ENCODE measurements at regions not wholly inside any gene's neighbourhood (a gene's known extent, or its start where the extent isn't known, plus 50 kb on each side); places are given as distances from the start of the nearest gene placed in this dataset.

- Histone ChIP-seq H3K27me3 (no peaks in the 10 kb centered on the region), H3K36me3 (no peaks in the 10 kb centered on the region), H3K4me1 (no peaks in the 10 kb centered on the region), H3K9me3 (no peaks in the 10 kb centered on the region), H3K27ac (no peak overlapping the region), H3K4me3 (no peak overlapping the region)
- DNase-seq = no peak
- TF ChIP-seq POLR2A (IDR thresholded peaks at IDR 0.05) = no peak
- no peak for TF ChIP-seq POLR2AphosphoS5 (IDR thresholded peaks at IDR 0.05)
- TF ChIP-seq EP300 (IDR thresholded peaks at IDR 0.05) = no peak
- TF ChIP-seq CTCF (IDR thresholded peaks at IDR 0.05) = no peak
- intact Hi-C loops (cut with DNase I) = no loop called here
- WGBS, 2 donors = 85 to 92% methylated on average over 2 of the region's 2 CpGs
Measured at GRCh38 chr15:95825208-95825607, 505.3 kb upstream of the NR2F2 start.

DNA sequence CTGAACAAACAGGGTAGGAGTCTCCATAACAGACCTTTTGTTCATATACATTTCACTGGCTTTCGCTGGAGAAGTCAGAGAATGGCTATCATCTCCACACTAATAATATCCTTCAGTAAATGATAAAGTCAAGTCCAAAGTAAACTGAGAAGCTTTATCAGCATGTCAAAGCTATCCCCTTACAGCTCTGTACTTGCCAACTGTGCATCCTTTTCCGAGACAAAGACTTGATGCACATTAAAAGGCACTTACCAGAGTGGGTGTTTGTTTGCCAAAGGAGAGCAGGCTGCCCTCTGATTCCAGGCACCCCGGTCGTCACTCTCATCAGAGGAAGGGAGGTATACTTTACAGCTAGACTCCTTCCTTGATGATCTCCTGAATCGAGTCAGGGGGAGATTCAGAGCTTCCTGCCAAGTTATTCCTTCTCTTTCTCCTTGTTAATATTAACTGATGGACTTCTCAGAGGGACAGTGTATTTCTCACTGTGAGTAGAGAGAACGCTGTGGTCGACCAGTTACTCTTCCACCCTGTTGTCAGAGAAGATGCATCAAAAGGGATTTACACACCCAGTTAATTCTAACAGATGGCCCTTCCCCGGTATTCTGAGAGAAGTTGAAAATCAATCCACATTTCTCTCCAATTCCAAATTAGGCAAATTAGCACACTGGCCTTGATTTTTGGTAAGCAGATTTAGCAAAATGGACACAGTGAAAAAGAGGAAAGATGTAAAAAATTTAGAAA, 504.7 kb upstream of the NR2F2 start:
- DNase-seq = no peak
- no peaks in the 10 kb centered on the region for H3K36me3 ChIP-seq
- H3K27me3 ChIP-seq = no peaks in the 10 kb centered on the region
- no peak overlapping the region for H3K27ac ChIP-seq
- no peaks in the 10 kb centered on the region for H3K4me1 ChIP-seq
- intact Hi-C loops (cut with DNase I) = no loop called here
- no peaks in the 10 kb centered on the region for H3K9me3 ChIP-seq
- H3K4me3 ChIP-seq = no peak overlapping the region
- WGBS, 2 donors = 41 to 68% methylated on average over 8 of the region's 8 CpGs
- TF ChIP-seq POLR2A (IDR thresholded peaks at IDR 0.05) = no peak
- no peak for TF ChIP-seq CTCF (IDR thresholded peaks at IDR 0.05)
- no peak for TF ChIP-seq EP300 (IDR thresholded peaks at IDR 0.05)
- no peak for TF ChIP-seq POLR2AphosphoS5 (IDR thresholded peaks at IDR 0.05)

DNA sequence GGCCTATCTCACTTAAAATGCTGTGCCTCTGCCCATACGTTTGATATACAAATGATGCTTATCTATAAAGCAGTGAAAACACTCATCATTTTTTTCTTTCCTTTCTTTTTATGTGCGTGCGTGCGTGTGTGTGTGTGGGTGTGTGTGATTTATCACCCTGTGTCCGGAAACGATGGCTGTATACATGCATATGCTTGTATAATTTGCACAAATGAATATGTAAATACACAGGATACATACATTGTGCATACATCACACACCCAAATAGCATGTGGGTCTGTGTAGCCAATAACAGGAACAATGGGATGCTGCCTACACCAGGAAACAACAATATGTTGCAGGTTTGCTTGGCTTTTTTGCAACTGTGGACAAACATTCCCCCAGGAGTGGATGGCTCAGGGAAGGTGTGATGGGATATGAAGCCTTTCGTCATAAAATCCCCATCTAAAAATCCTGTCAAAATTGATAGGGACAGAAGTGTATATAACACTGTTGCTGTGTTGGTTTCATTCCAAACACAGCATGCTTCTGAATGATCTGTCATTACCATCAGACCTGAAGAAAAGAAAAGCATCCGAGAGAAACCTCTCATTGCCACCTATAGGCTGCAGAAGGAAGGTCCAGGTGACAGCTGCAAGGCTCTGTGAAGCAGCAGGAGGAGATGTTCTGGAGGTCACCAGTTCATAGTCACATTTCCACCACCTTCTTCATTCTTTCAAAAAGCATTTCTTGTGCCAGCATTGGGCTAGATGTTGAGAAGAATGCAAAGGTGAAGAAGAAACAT, 503.9 kb upstream of the NR2F2 start:
- no peak overlapping the region for H3K27ac ChIP-seq
- H3K36me3 ChIP-seq = no peaks in the 10 kb centered on the region
- WGBS, 2 donors = 67 to 75% methylated on average over 8 of the region's 8 CpGs
- no peak for DNase-seq
- no peaks in the 10 kb centered on the region for H3K4me1 ChIP-seq
- no peaks in the 10 kb centered on the region for H3K9me3 ChIP-seq
- no peak overlapping the region for H3K4me3 ChIP-seq
- H3K27me3 ChIP-seq = no peaks in the 10 kb centered on the region
- intact Hi-C loops (cut with DNase I) = no loop called here
- TF ChIP-seq POLR2AphosphoS5 (IDR thresholded peaks at IDR 0.05) (no peak), EP300 (IDR thresholded peaks at IDR 0.05) (no peak), POLR2A (IDR thresholded peaks at IDR 0.05) (no peak), CTCF (IDR thresholded peaks at IDR 0.05) (no peak)

GRCh38 chr15:95829062-95829461, 501.4 kb upstream of the NR2F2 start:
- no peak overlapping the region for H3K27ac ChIP-seq
- TF ChIP-seq POLR2A (IDR thresholded peaks at IDR 0.05) (no peak), CTCF (IDR thresholded peaks at IDR 0.05) (no peak), POLR2AphosphoS5 (IDR thresholded peaks at IDR 0.05) (no peak), EP300 (IDR thresholded peaks at IDR 0.05) (no peak)
- H3K4me1 ChIP-seq = no peaks in the 10 kb centered on the region
- no peaks in the 10 kb centered on the region for H3K27me3 ChIP-seq
- no peak overlapping the region for H3K4me3 ChIP-seq
- no peak for DNase-seq
- H3K9me3 ChIP-seq = no peaks in the 10 kb centered on the region
- H3K36me3 ChIP-seq = no peaks in the 10 kb centered on the region
- 83 to 87% methylated on average over 5 of the region's 5 CpGs for WGBS, 2 donors
- intact Hi-C loops (cut with DNase I) = no loop called here
